Left colon (tissue), 2 donors: ENCODE measurements at regions not wholly inside any gene's neighbourhood (a gene's known extent, or its start where the extent isn't known, plus 50 kb on each side); places are given as distances from the start of the nearest gene placed in this dataset.
A peak's percentile ranks its signal among the peaks of the same experiment; 100 is the strongest.
"Not testable (repeated sequence)": the region's sequence is repeated elsewhere in the genome, so short reads cannot be mapped to it uniquely, and the experiment has no call there.

Experiments
- ATAC-seq: fragments of 200-7000 bp; cut with Tn5 transposase; one replicate; pipeline ENCODE4 v1.9.1; 2020; ENCODE audit warnings: mild to moderate bottlenecking, moderate library complexity
- DNase-seq, 2 donors: peaks; one replicate each; pipeline ENCODE4 v3.0.0-alpha.2; 2020
- intact Hi-C, 2 donors: fragments of 100-400 bp; cut with DNase I in 1 of 2; cut with micrococcal nuclease in 1 of 2; formaldehyde crosslinking; loops; one replicate each; pipeline versions ENCODE4 v1.11.2 to v1.14.0; 2022; cut with DNase I, micrococcal nuclease
- donor health status: DM: no; HTN: no; CAD: no.
- donor health status: DM: yes; HTN: yes; CAD: no.

DNA sequence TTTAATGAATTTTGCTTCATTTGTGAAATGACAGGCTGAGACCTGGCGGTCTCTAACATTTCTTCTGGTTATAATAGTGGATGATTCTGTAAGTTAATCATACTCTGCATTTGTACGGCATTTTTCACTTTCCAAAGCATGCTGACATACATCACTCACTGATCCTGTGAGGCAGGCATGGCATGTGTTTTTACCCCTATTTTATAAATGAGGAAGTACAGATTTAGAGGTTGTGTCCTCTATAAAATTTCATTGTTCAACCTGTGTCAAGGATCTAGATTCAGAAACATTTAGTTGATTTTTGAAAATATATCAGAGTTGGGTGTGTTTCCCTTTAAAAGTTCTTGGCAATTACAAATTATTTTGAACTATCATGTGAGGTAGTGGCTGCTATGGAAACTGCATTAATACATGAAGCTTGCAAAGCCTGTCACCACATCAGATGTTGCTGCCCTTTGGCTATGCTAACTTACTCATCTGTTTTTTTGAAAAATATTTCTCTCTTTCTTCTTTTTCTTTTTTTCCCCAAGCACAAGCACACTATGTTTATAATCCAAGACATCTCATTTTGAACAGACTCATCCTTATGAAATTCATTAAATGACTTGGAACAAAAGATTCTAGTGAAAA, 172.7 kb downstream of the GNAI1 start:
- intact Hi-C loops = no loop called here
- DNase-seq (no peak), ATAC-seq (no peak)

DNA sequence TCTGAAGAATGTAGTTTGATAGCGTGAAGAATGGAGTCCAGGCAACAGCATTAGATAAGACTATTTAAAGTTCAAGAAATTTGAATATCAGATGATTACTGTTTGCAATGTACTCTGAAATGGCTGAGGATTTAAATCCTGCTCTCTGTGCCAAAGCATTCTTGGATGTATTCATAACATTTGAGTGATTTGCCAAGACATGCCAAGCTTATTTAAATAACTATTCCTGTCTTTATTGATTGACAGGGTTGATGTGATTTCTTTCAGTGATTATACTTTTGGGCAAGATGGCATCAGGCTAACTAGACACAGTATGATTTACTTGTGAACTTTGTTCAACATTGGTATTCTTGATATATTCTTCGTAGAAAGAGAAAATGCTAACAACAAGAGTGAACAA, 168.7 kb downstream of the GNAI1 start:
- ATAC-seq = no peak
- DNase-seq = no peak
- intact Hi-C loops = no loop called here

DNA sequence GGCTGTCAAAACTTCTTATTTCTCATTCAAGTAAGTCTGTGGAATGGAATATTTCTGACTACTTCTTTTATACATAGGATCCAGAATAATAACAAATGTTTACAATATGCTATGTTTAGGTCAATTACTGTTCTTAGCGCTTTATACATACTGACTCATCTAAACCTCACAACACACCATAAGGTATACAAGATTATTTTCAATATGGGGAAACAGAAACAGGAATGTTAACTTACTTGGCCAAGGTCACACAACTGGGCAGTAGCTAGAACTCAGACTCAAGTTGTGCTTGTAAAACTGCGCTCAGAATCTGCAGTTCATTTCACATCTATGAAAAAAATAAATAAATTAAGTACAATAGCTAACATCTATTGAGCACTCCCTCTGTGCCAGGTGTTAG, 168.0 kb downstream of the GNAI1 start:
- ATAC-seq = no peak
- DNase-seq = no peak
- intact Hi-C loops = no loop called here

DNA sequence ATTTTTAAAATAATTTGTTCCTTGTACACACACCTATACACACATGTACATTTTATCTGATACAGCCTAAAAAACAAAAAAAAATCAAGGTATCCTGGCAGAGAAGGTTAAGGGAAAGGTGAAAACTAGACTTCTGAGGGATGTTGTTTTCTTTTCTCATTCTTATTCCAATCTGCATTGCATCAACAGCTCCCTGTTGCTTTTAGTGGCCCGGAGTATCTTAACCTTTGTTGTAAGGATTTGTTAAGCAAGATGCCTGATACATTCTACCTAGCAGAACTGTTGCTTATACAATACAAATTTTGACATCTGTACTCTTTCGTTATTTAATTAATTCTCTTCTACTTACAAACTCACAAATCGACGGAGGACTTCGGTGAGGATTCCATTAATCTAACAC, 167.4 kb downstream of the GNAI1 start:
- intact Hi-C loops = no loop called here
- no peak for DNase-seq
- no peak for ATAC-seq

DNA sequence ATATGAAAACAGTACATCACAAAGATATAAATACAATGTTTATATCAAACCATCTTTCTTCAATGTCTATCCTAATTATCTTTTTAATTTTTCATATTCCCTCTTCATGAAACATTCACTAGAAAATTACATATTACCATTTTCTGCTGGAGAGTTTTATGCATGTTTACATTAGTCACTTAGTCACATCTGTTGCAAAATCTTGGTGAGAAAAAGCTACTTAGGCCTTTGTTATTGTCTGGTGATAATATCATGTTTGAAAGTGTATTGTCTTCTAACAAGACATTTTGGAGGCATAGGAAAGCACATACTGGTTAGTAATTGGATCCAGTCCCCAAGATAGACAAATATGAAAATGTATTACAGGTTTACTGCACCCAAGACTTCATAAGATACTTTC, 163.6 kb downstream of the GNAI1 start:
- no peak for ATAC-seq
- DNase-seq = no peak
- intact Hi-C loops = no loop called here

DNA sequence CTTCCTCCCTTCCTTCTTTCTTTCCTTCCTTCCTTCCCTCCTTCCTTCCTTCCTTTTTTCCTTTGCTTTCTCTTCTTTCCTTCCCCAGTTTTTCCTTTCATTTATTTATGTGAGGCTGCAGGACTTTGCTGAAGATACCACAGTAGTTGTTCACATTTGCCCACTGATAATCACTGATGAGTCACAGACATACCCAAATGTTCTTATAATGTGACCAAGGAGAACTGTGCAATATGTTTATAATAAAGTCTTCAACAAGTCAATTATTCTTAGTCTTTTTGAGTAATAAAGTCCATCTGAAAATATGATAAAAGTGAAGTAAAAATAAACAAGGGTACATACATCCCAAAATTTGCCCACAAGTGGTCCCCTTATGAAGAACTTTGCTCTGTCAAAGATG, 159.7 kb downstream of the GNAI1 start:
- intact Hi-C loops = no loop called here
- DNase-seq = no peak
- ATAC-seq = no peak

DNA sequence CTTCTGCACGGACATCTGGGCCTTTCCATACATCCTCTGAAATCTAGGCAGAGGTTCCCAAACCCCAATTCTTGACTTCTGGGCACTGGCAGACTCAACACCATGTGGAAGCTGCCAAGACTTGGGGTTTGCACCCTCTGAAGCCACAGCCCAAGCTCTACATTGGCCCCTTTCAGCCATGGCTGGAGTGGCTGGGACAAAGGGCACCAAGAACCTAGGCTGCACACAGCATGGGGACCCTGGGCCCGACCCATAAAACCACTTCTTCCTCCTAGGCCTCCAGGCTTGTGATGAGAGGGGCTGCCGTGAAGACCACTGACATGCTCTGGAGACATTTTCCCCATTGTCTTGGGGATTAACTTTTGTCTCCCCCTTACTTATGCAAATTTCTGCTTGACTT, 158.0 kb downstream of the GNAI1 start:
- ATAC-seq, intact Hi-C loops, DNase-seq: not testable (repeated sequence)

DNA sequence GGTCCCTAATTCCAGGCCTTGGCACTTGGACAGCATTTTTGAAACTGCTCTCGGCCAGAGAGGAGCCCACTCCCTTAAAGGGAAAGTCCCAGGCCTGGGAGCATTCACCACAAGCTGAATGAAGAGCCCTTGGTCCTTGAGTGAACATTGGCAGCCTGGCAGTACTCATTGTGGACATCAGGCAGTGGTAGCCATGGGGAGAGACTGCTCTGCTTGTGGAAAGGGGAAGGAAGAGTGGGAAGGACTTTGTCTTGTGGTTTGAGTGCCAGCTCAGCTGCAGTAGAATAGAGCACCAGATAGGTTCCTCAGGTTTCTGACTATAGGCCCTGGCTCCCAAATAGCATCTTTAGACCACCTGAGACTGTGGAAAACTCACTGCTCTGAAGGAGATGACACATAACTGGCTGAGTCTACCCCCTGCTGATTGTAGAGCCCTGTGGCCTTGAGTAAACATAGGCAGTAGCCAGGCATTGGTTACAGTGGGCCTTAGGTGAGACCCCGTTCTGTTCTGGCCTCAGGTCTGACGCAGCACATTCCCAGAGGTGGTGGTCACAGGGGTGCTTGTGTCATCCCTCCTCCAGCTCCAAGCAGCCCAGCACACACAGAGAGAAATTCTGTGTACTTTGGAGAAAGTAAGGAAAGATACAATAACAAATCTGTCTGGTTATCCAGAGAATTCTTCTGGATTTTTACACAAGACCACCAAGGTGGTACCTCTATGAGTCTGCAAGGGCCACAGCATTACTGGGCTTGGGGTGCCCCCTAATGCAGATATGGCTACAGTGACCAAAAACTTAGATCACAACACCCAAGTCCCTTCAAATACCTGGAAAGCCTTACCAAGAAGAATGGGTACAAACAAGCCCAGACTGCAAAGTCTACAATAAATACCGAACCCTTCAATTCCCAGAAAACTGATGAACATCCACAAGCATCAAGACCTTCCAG, 153.8 kb downstream of the GNAI1 start:
- intact Hi-C loops = no loop called here
- no peak for DNase-seq
- no peak for ATAC-seq

DNA sequence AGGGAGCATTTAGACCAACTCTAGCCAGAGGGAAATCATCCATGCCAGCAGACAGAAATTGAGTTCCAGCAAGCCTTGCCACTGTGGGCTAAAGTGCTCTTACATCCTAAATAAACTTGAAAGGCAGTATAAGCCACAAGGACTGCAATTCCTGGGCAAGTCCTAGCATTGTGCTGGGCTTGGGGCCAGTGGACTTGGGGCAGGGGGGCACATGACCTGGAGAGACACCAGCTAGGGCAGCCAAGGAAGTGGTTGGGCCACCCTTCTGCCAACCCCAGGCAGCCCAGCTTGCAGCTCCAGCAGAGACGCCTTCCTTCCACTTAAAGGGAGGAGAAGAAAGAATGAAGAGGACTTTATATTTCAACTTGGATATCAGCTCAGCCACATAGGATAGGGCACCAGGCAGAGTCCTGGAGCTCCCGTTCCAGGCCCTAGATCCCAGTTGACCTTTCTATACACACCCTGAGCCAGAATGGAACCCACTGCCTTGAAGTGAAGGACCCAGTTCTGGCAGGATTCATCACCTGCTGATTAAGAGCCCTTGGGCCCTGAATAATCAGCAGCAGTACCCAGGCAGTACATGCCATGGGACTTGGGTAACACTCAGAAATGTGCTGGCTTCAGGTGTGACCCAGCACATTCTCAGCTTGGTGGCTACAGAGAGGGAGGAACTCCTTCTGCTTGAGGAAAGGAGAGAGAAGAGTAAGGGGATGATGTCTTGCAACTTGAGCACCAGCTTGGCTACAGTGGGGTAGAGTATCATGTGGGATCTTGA, 153.0 kb downstream of the GNAI1 start:
- ATAC-seq = no peak
- DNase-seq = no peak
- intact Hi-C loops = no loop called here

DNA sequence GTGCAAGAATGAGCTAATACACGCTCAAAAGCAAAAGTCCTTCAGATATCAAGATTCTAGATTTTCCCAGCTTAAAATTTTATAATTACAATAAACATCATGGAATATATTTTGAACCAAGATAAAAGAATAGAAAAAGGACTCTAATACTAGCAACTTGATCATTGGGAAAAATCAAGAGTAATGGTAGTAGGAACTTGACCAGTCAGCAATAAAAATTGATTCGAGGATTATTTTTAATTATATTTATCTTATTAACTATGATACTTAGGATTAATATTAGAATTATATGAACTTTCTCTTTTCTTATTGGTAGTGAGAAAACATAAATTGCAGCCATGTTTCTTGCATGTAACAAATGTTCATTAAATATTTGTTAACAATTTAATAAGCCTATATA, 152.0 kb downstream of the GNAI1 start:
- ATAC-seq (no peak), DNase-seq (no peak)
- intact Hi-C loops = no loop called here

DNA sequence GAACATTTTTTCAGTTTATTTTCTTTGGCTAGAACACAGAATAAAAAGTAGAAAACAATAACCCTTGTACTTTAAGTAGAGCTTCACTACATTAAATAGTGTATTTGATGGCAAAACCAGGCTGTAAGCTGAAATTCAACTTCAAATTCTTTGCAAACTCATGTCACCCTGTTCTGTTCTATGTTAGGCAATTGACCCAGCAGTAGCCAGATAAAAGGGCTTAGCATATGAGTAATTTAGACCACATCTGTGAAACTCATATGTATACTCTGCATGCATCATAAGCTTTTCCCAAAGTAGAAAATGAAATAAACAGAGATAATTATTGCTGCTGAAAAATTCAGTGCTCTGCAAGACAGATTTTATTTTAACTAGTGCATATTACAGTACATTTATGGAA, 150.2 kb downstream of the GNAI1 start:
- DNase-seq (no peak), ATAC-seq (no peak)
- intact Hi-C loops = no loop called here

DNA sequence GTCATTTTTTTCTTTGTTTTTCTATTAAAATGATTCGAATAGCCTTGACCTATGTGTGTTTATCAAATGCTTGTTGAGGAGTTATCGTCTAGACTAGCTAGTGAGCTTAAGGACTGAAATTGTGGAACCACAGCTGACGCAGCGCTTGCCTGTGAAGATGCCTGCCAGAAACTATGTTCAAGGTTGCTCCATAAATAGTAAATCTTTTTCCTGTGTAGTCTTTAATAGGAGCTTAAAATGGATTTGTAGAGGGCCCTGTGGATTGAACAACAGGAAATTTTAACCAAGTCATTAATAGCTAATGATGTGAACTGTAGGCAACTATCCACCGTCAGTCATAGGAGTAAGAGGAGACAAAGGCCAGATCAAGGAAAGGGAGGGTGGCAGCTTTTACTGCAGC, 145.1 kb downstream of the GNAI1 start:
- intact Hi-C loops = no loop called here
- no peak for ATAC-seq

DNA sequence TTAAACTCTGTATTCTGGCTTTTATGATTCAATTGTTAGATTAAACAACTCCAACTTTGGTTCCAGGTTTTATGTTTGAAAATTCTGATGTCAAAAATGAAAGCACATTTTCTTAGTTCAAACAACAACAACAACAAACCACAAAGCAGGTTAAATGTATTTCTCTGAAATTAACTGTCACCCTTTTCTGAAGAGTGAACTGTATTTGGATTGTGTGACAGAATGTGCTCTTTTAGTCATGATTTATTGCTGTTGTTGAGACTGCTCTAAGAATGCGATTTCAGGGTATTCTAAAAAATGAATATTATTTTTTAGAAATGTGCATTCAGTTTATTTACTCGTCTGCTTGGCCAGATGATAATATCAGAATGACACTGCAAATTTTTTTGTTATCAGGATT, 144.1 kb downstream of the GNAI1 start:
- intact Hi-C loops = no loop called here
- ATAC-seq (no peak), DNase-seq (no peak)

More for the DNA sequence above, 145.1 kb downstream of the GNAI1 start:
- no peak for DNase-seq

DNA sequence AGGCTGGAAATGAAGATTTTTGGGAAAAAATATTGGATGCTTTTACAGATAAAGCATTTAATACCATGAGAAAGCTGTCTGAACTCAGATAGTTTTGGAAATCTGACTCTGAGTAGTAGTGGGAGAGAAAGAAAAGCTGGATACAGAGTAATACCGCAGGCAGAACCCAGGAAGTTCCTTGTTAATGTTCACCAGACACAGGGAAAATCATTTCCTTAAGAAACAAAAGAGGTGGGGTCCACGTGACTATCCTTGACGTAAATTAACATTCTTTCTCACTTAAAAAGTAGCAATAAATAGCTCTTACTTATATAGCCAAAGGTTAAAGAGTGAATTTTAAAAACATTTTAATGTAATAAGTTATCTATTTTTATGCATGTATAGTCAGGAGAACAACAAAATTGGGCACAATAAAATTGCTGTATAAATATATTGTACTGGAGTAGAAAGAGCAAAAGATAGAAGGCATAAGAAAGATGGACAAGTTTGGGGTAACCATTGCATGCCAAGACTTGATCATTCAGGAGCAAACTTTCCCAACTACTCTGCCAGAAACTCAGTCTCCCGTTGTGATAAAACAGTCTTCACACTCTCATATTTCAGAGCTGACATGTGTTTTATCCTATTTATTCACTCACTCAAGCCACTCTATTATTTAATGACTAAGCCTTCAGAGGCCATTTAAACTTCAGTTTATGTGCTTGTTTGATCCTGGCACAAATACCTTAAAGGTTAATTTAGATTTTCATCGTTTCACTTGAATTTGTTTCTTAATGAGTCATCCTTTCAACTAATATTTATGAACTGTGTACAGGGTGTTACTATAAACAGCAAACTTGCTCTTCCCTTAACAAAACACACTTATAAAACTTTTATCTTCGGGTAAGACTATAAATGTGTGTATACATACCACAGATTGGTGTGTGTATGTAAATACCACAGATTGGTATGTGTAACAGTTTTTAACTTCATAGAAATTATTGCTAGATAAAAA, 143.1 kb downstream of the GNAI1 start:
- intact Hi-C loops = no loop called here
- DNase-seq = no peak
- peak; percentile 96 for ATAC-seq
